Globus pallidus (tissue), 1 donor: ENCODE measurements at regions not wholly inside any gene's neighbourhood (a gene's known extent, or its start where the extent isn't known, plus 50 kb on each side); places are given as distances from the start of the nearest gene placed in this dataset.
A peak's percentile ranks its signal among the peaks of the same experiment; 100 is the strongest.

Experiments used
- DNase-seq: peaks from one replicate; pipeline ENCODE4 v3.0.0-alpha.2; 2015; ENCODE audit warnings: low spot score

DNA sequence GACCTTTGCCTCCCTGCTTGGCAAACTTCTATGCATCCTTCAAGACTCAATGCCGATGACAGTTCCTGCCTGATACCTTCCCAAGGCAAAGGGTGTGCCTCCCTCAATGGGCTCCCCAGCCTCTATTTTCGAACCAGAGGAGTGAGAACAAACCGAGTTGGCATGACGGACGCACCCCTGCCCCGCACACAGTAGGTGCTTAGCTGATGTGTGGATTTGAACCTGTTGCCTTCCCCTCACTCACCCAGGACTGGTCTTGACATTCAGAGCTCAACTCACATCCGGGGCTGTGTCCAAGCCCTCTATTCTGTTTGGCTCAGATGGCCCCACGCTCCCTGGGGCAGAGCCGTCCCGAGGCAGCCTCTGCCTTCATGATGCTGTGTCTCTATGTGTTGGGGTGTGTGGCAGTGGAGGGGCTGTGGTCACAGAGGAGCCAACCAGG is 52.2 kb upstream of the SLC6A11 start:
- no peak for DNase-seq

DNA sequence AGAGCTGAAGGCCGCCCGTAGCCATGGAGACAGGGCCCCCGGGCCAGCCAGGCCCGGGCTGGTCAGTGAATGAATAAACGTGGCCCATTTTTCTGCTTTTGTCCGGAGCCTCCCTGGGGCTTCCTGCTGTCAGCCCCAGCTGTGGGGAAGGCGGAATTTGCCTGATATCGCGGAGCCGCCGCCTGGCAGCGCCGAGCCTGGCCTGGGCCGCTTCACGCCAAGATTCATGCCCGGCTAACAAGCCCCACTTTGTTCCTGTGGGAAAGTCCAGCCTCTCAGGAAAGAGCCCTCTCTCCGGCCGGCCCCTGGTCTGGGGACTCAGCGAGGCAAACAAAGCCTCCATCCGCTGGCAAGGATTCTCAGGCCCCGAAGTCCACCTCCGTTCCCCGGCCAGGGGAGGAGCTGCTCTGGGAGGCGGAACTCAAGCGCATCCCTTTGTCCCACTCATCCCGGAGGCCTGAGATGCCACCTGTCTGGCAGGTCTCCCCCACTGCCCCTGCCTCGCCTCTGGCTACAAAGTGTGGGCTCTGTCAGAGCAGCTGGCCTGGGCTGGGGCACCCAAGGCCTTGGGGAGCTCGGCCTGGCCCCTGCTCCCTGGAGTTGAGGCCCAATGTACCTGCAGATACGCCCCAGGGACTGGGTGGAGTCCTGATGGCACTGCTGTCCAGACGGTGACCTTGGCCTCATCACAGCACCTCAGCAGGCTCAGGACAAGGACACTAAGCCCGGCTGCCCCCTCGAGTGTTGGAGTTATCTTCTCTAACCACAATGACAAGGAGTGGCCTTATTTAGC is 51.6 kb upstream of the SLC6A11 start:
- peak; percentile 78 for DNase-seq

DNA sequence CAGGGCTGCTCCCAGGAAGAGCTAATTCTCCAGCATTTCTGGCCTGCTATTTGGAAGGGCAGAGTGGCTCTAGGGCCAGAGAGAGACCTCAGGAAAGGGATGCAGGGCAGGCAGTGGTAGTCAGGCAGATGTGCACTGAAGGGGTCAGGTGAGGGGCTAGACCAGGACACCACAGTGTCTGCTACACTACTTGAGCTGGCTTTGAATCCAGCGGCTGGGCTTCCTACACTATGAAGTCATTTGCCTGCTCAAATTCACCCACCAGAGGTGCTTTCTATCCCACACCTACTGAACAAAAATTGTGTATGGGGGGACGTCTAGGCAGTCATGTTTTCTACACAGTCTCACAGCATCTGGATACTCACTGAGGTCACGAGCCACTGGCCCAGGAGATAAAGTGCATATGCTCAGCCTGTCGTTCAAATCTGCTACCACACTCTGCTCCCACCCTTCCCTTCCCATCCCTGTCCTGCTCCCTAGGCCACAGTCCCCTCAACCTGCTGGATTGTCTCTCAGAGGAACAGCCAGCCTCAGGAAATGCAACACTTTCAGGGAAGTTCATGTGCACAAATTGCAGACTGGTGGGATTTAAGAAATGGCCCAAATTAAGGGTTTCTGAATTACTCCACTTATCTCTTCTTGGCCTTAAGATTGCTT is 49.9 kb upstream of the SLC6A11 start:
- no peak for DNase-seq
